RWPE1 (cell line): ENCODE measurements at regions not wholly inside any gene's neighbourhood (a gene's known extent, or its start where the extent isn't known, plus 50 kb on each side); places are given as distances from the start of the nearest gene placed in this dataset.

Experiments
- CTCF ChIA-PET: fragments of 350-600 bp; sonication (Branson Sonifier 250); formaldehyde crosslinking; extraction: SDS; loops from one replicate; lab custom pipeline; 2021; lab: Yijun Ruan, JAX
- POLR2A ChIA-PET: fragments of 400-600 bp; formaldehyde crosslinking; extraction: SDS; loops from one replicate; lab custom pipeline; 2020; ENCODE audit warnings: antibody characterized with exemption; ENCODE audit not compliant: low non-redundant PET; lab: Yijun Ruan, JAX
- DNase-seq: peaks from one replicate; pipeline ENCODE4 v3.0.0; 2012; ENCODE audit warnings: low spot score
- H3K27ac ChIP-seq: fragments of 450-650 bp; 2 replicates; pipeline ENCODE4 v1.5.1; 2017
- TF ChIP-seq, protein P1 (sequence below): fragments of 450-650 bp; conservative IDR thresholded peaks from 2 replicates; pipeline ENCODE4 v1.5.1; 2017; ENCODE audit warnings: low read depth, mild to moderate bottlenecking

GRCh38 chr3:116767726-116768125, 58.1 kb downstream of the TUSC7 start:
- TF ChIP-seq, protein P1, sequence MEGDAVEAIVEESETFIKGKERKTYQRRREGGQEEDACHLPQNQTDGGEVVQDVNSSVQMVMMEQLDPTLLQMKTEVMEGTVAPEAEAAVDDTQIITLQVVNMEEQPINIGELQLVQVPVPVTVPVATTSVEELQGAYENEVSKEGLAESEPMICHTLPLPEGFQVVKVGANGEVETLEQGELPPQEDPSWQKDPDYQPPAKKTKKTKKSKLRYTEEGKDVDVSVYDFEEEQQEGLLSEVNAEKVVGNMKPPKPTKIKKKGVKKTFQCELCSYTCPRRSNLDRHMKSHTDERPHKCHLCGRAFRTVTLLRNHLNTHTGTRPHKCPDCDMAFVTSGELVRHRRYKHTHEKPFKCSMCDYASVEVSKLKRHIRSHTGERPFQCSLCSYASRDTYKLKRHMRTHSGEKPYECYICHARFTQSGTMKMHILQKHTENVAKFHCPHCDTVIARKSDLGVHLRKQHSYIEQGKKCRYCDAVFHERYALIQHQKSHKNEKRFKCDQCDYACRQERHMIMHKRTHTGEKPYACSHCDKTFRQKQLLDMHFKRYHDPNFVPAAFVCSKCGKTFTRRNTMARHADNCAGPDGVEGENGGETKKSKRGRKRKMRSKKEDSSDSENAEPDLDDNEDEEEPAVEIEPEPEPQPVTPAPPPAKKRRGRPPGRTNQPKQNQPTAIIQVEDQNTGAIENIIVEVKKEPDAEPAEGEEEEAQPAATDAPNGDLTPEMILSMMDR, result no peak
- H3K27ac ChIP-seq, result no peak overlapping the region
- ChIA-PET POLR2A (no interaction called here), CTCF (no interaction called here)
- no peak for DNase-seq

DNA sequence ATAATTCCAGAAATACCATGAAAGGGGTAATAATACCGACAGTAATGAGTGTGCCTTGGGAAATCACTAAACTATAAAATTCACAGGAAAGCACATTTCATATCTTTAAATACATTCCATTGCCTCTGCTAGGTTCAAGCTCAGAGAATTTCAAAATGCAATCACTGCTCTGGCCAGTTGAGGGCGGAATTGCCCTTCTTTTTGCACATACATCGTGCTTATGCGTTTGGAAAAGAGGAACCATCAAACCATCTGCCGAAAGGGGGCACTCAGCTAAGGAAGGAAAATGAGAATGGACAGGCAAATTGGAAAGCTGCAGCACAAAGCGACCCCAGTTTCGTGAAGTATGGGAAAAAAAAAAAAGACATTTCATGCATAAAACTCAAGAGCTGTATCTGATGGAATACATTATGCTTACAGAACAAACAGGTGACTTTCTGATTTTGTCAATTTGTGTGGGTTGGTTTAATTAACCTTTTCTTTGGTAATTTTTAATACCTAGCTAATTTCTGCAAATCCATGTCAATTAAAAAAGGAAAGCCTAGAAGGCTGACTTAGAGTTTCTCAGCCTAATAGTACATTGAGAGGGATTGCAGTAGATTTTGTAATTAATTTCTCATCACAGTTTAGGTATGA, 61.4 kb downstream of the TUSC7 start:
- POLR2A ChIA-PET, result no interaction called here
- TF ChIP-seq, protein P1, result peak; percentile 87
- DNase-seq, result peak; percentile 50
- CTCF ChIA-PET, result interaction anchor here (0.6 to 1.3 kb wide), 18 partner anchors 9 to 863 kb away, joined by 3 to 11 read pairs (median 3); no protein-coding TSS in a partner anchor
- no peak overlapping the region for H3K27ac ChIP-seq

- TF ChIP-seq, protein P1, result no peak
- no peak overlapping the region for H3K27ac ChIP-seq
- DNase-seq, result no peak
- POLR2A ChIA-PET, result no interaction called here
- CTCF ChIA-PET, result interaction anchor here (0.6 kb wide), 1 partner anchor 19 kb away, joined by 3 read pairs; no protein-coding TSS in a partner anchor
Observed at GRCh38 chr3:116776880-116777785, 67.6 kb downstream of the TUSC7 start.

GRCh38 chr3:116785226-116785625, 75.6 kb downstream of the TUSC7 start:
- H3K27ac ChIP-seq, result no peak overlapping the region
- TF ChIP-seq, protein P1, result no peak
- DNase-seq, result no peak
- ChIA-PET POLR2A (no interaction called here), CTCF (no interaction called here)

- ChIA-PET POLR2A (no interaction called here), CTCF (interaction anchor here (0.5 kb wide), 1 partner anchor 183 kb away, joined by 5 read pairs; no protein-coding TSS in a partner anchor)
- no peak overlapping the region for H3K27ac ChIP-seq
- DNase-seq, result no peak
- TF ChIP-seq, protein P1, result no peak
Observed at GRCh38 chr3:116802651-116803050, 93.1 kb downstream of the TUSC7 start.

GRCh38 chr3:116806351-116806750, 96.8 kb downstream of the TUSC7 start:
- POLR2A ChIA-PET, result no interaction called here
- CTCF ChIA-PET, result no interaction called here
- no peak overlapping the region for H3K27ac ChIP-seq

More at GRCh38 chr3:116806351-116806750, 96.8 kb downstream of the TUSC7 start:
- no peak for DNase-seq
- TF ChIP-seq, protein P1, result no peak
